H1 (cell line): ENCODE measurements at regions not wholly inside any gene's neighbourhood (a gene's known extent, or its start where the extent isn't known, plus 50 kb on each side); places are given as distances from the start of the nearest gene placed in this dataset.

ENCODE experiments used
- CBX8 ChIP-seq: fragments of 300-800, 300-1000 bp; sonication (generic); IDR thresholded peaks from 2 replicates; pipeline ENCODE4 v1.7.1; 2016; ENCODE audit warnings: low read depth, low read length, borderline replicate concordance
- JUN ChIP-seq: IDR thresholded peaks from 2 replicates; pipeline ENCODE4 v1.6.1; 2011; ENCODE audit warnings: low read depth, mild to moderate bottlenecking, improper control_type of control experiment, low read length
- KDM4A ChIP-seq: IDR thresholded peaks from one replicate; pipeline ENCODE4 v1.7.1; 2012; ENCODE audit warnings: low read depth, mild to moderate bottlenecking, moderate library complexity, low read length, inconsistent platforms; ENCODE audit not compliant: severe bottlenecking
- MAX ChIP-seq: IDR thresholded peaks from 2 replicates; pipeline ENCODE4 v1.6.1; 2012; ENCODE audit warnings: inconsistent platforms
- POU5F1 ChIP-seq: IDR thresholded peaks from 2 replicates; pipeline ENCODE4 v1.6.1; 2011; ENCODE audit warnings: low read depth, mild to moderate bottlenecking, low read length, moderate library complexity
- SP1 ChIP-seq: IDR thresholded peaks from 2 replicates; pipeline ENCODE4 v1.6.1; 2011; ENCODE audit warnings: low read depth, low read length
- TAF7 ChIP-seq: optimal IDR thresholded peaks from 2 replicates; pipeline ENCODE3; 2011; ENCODE audit warnings: low read depth, mild to moderate bottlenecking, inconsistent platforms, low read length, moderate library complexity, borderline replicate concordance
- TBP ChIP-seq: IDR thresholded peaks from 2 replicates; pipeline ENCODE4 v1.6.1; 2011; ENCODE audit warnings: low read depth, low read length, improper control_type of control experiment
- TF ChIP-seq, protein P1 (sequence below): IDR thresholded peaks from 2 replicates; pipeline ENCODE4 v1.6.1; 2011; ENCODE audit warnings: low read length, improper control_type of control experiment

DNA sequence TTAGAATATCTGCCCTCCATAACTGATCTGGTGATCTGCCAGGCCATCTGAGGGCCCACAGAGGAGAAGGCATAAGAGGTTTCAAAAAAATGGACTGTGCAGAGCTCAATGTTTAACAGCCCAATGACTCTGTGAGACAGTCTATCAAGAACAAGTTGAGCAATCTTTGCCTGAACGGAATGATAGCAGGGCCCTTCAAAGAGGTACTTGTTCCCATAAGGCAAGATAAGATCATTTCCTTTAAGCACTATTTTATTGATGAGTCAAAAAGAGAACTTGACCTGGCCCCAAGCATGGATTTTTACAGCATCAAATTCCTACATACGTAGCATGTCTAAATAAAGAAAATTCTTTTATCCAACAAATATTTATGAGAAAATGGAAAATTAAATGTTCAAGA lies 182.8 kb downstream of the IDS start (continued):
- TF ChIP-seq POU5F1 (no peak), TAF7 (no peak), MAX (no peak), TBP (no peak), CBX8 (no peak), JUN (no peak), SP1 (no peak), KDM4A (no peak)
- TF ChIP-seq, protein P1, sequence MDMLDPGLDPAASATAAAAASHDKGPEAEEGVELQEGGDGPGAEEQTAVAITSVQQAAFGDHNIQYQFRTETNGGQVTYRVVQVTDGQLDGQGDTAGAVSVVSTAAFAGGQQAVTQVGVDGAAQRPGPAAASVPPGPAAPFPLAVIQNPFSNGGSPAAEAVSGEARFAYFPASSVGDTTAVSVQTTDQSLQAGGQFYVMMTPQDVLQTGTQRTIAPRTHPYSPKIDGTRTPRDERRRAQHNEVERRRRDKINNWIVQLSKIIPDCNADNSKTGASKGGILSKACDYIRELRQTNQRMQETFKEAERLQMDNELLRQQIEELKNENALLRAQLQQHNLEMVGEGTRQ, result no peak
